ENCODE measurements at regions not wholly inside any gene's neighbourhood (a gene's known extent, or its start where the extent isn't known, plus 50 kb on each side); places are given as distances from the start of the nearest gene placed in this dataset.

DNA sequence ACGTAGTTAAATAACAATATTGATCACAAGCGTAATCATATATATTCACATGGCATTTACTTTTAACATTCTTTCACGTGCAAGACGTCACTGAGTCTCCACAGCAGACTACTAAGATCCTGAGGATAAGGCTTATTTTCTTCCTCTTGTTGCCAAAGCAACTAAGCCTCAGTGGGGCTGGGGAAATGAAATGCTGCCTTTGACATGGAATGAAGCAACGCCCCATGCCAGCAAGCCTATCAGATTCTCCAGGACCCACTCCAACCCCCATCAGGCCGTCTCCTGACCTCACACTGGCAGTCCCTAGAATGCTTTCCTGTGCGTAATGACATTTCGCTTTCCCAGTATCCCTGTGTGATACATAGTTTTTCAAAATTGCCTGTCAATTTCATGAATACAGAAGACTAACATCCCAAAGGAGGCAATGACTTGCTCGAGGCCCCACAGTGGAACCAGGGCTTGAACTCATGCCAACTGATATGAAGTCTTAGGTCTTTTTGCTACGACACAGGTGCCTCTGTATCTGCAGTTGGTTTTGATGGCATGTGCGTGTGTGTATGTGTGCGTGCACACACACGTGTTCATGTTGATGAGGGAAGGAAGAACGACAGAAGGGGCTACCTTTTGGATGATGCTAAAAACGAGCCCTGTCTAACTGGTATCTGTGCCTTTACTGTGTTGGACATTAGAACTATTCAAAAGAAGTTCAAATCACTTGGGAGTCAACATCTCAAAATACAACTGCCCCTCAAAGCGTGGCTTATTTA is 239.1 kb downstream of the VRK1 start:
- H3K27me3 ChIP-seq (ENCODE audit: insufficient read depth, low read depth, severe bottlenecking): no peaks in the 10 kb centered on the region
- no peaks in the 10 kb centered on the region for H3K36me3 ChIP-seq
- no peak overlapping the region for H3K27ac ChIP-seq
- no peak overlapping the region for H3K4me3 ChIP-seq (ENCODE audit: low read depth, low read length)
- TF ChIP-seq, protein P1, sequence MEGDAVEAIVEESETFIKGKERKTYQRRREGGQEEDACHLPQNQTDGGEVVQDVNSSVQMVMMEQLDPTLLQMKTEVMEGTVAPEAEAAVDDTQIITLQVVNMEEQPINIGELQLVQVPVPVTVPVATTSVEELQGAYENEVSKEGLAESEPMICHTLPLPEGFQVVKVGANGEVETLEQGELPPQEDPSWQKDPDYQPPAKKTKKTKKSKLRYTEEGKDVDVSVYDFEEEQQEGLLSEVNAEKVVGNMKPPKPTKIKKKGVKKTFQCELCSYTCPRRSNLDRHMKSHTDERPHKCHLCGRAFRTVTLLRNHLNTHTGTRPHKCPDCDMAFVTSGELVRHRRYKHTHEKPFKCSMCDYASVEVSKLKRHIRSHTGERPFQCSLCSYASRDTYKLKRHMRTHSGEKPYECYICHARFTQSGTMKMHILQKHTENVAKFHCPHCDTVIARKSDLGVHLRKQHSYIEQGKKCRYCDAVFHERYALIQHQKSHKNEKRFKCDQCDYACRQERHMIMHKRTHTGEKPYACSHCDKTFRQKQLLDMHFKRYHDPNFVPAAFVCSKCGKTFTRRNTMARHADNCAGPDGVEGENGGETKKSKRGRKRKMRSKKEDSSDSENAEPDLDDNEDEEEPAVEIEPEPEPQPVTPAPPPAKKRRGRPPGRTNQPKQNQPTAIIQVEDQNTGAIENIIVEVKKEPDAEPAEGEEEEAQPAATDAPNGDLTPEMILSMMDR (IDR thresholded peaks at IDR 0.05; ENCODE audit: low read depth, low read length): no peak
- peaks cover 13% of the 10 kb centered on the region for H3K9me3 ChIP-seq (ENCODE audit: severe bottlenecking)
- peak; percentile 42 for DNase-seq

DNA sequence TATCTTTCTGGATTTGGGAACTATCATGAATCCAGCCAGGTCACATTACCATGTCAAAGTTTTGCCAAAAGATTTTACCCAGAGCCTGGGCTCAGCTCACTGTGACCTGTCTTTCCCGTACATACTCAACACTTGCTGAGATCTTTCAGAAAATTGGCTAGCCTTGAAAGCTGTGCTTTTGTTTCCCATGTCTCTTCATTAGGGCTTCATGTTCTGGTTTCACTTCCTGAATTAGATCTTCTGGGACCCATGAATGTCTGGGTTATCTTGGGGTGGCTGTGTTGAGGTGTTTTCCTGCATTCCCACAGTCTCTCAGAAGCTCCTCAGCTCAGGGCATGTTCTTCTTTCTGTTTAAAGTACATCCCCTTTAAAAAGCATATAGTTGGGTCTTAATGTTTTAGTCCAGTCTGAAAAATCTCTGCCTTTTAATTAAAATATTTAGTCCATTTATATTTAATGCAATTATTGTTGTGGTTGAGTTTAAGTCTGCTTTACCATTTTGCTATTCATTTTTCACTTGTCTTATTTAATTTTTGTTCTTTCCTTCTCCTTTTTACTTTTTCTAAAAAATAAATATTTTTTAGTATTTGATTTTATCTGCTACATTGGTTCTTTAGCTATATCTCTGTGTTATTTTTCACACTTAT is 242.7 kb downstream of the VRK1 start:
- TF ChIP-seq, protein P1 (IDR thresholded peaks at IDR 0.05; ENCODE audit: low read depth, low read length): no peak
- Histone ChIP-seq H3K27ac (no peak overlapping the region), H3K27me3 (ENCODE audit: insufficient read depth, low read depth, severe bottlenecking) (no peaks in the 10 kb centered on the region), H3K36me3 (no peaks in the 10 kb centered on the region), H3K4me3 (ENCODE audit: low read depth, low read length) (no peak overlapping the region), H3K9me3 (ENCODE audit: severe bottlenecking) (peaks cover 7% of the 10 kb centered on the region)
- no peak for DNase-seq

DNA sequence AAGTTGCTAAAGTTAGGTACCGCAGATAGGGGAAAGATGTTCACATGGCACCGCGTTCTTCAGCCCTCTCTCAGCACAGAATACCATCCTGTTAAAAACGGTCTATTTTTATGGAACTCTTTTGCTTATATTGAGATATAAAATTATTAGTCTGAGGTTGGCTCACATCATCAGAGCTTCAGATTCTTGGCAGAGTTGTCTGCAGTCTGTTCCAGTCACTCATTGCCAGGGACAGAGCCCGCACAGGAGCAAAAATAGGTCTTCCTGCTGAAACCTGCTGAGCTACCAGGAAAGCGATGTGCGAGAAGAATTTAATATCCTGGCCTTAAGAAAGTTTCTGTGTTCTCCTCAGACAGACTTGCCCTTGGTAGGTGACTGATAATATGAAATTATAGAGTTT is 249.8 kb downstream of the VRK1 start:
- TF ChIP-seq, protein P1 (IDR thresholded peaks at IDR 0.05; ENCODE audit: low read depth, low read length): no peak
- Histone ChIP-seq H3K27ac (no peak overlapping the region), H3K36me3 (no peaks in the 10 kb centered on the region), H3K9me3 (ENCODE audit: severe bottlenecking) (no peaks in the 10 kb centered on the region), H3K27me3 (ENCODE audit: insufficient read depth, low read depth, severe bottlenecking) (no peaks in the 10 kb centered on the region), H3K4me3 (ENCODE audit: low read depth, low read length) (no peak overlapping the region)
- no peak for DNase-seq

DNA sequence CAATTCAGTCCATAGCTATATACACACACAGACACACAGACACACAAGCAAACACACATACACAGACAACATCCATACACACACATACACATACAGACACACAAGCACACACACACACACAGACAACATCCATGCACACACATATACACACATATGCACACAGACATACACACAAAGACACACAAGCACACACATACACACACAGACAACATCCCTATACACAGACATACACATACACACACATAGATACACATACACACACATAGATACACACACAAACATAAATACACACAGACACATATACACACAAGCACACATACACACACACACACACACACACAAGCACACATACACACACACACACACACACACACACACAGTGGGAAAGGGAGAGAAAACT is 254.8 kb downstream of the VRK1 start:
- Histone ChIP-seq H3K9me3 (ENCODE audit: severe bottlenecking) (no peaks in the 10 kb centered on the region), H3K4me3 (ENCODE audit: low read depth, low read length) (no peak overlapping the region), H3K36me3 (no peaks in the 10 kb centered on the region), H3K27me3 (ENCODE audit: insufficient read depth, low read depth, severe bottlenecking) (no peaks in the 10 kb centered on the region), H3K27ac (no peak overlapping the region)
- TF ChIP-seq, protein P1 (IDR thresholded peaks at IDR 0.05; ENCODE audit: low read depth, low read length): no peak
- DNase-seq: no peak

DNA sequence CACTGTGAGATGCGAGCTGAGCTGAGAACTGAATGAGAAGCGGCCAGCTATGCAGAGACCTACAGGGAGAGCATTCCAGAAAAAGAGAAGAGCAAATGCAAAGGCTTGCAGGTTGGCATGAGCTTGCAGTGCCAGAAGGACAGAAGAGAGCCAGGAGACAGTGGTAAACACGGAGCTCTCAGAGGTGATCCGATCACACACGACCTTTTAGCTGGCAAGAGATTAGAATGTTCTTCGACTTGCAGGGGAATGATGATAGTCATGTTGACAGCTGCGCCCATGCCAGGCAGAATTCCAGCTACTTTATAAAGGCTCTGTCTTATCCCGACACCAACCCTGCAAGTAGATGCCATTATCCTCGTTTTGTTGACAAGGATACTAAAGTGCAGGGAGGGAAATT is 256.8 kb downstream of the VRK1 start:
- TF ChIP-seq, protein P1 (IDR thresholded peaks at IDR 0.05; ENCODE audit: low read depth, low read length): no peak
- Histone ChIP-seq H3K9me3 (ENCODE audit: severe bottlenecking) (no peaks in the 10 kb centered on the region), H3K36me3 (no peaks in the 10 kb centered on the region), H3K4me3 (ENCODE audit: low read depth, low read length) (no peak overlapping the region), H3K27ac (no peak overlapping the region), H3K27me3 (ENCODE audit: insufficient read depth, low read depth, severe bottlenecking) (no peaks in the 10 kb centered on the region)
- DNase-seq: no peak
